Inferior parietal cortex (tissue), 1 donor: ENCODE measurements at regions not wholly inside any gene's neighbourhood (a gene's known extent, or its start where the extent isn't known, plus 50 kb on each side); places are given as distances from the start of the nearest gene placed in this dataset.

Source experiments
- DNase-seq: peaks from one replicate; pipeline ENCODE4 v3.0.0-alpha.2; 2016; ENCODE audit errors: extremely low spot score

DNA sequence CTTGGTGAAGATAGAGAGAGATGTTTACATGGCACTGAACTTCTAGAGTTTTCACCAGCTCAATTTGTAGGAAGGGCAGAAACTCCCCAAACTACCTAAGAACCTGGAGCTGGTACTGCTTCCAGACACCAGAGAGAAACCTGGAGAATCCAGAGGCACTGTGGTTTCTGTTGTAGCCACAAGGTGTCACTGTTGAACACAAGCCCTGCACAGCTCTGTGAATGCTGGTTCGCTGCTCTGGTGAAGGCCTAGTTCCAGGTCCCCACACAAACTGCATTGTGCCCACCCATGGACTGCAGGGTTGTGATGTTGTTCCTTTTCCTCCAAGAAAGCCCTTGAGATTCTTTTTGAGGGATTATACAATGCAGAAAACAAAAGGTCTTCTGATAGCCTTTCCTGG, 150.5 kb upstream of the HS6ST1 start:
- no peak for DNase-seq

DNA sequence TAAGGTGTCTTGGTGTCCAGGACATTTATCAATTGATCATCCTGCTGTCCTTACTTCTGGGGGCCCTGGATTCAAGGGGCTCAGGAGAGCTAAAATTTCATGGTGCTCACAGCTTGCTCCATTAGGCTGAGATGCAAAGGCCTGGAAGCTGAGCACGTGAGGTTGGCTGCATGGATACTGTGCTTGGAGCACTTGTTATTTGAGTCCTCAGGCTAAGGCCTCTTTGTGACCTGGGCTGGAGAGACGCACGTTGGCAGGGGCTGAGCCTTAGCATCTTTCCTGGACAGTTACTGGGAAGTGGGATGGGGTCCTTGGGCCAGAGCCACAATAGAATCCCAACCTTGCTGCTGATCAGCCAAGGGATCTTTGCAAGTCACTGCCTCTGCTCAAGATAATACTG, 151.2 kb upstream of the HS6ST1 start:
- DNase-seq: no peak

GRCh38 chr2:128472789-128473174, 154.1 kb upstream of the HS6ST1 start:
- DNase-seq: no peak

GRCh38 chr2:128473175-128474035, 154.7 kb upstream of the HS6ST1 start:
- no peak for DNase-seq

DNA sequence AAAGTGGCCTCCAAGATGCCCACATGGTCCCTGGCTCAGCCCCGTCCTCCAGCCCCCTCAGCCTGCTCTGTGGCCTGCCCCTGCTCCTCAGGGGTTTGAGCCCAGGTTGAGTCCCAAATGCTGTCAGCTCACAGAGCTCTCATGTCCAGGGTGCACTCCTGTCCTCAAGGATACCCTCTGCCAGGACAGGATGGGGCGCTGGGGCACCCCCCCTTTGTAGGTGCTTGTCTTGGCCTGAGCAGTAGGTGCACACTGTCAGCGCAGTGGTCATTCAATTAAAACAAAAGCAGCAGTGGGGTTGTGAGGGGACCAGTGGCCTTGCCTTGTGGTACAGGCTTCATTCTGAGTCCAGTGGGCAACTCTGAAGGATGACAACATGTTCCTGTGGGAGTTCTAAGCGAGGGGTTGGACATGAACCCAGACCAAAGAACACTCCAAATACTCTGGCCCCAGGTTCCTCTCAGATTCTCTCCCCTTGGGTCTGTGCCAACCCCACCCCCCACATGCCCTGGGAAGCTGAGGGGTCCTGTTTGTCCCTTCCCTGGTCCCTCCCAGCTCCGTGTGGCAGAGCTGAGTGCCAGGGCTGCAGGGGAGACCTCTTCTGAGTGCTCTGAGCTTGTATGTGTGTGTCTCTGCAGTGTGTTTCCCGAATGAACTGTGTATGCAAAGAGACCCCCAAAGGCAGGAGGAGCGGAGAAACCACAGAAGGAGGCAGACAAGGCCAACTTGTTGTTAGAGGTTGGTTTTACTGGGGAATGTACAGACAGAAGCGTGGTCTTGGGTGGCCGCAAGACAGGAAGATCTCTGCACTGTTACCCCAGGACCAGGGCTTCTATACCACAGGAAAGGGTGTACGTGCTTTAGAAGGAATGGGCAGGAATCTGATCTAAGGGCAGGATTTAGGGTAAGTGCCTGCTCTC, 155.6 kb upstream of the HS6ST1 start:
- DNase-seq: no peak

GRCh38 chr2:128474962-128475361, 156.3 kb upstream of the HS6ST1 start:
- DNase-seq: no peak

DNA sequence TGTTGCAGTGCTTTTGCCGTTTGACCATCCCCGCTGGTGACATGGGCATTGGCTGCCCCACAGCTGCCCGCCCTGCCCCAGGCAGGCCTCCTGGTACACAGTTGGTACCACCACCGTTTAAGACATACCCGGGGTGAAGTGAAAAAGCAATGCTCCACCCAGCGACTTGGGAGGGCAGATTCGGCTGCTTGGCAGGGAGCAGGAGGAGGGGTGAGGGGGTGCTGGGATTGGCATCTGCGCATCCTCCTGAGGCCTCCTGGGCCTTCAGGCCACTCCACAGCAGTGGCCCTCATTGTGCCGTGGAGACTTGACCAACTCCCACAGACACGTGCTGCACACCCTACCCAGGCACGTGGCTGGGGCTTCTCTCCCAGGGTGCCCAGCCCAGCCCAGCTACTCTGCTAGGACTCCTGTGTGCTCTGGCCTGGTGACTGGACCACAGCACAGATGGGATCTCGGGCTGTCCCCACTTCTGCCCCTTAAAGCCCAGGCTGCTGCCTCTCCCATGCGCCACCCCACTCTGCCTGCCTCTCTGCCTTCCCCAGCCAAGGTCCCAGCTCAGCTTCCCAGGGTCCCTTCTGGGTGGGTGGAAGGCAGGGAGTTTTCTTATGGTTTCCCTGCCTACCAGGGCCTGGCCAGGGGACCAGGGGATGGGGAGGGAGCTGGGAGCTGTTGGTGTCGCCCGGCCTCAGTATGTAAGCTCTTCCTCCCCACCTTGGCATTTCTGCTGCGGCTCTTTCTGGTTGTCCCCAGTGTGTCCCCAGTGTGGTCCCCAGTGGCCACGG, 157.0 kb upstream of the HS6ST1 start:
- no peak for DNase-seq

DNA sequence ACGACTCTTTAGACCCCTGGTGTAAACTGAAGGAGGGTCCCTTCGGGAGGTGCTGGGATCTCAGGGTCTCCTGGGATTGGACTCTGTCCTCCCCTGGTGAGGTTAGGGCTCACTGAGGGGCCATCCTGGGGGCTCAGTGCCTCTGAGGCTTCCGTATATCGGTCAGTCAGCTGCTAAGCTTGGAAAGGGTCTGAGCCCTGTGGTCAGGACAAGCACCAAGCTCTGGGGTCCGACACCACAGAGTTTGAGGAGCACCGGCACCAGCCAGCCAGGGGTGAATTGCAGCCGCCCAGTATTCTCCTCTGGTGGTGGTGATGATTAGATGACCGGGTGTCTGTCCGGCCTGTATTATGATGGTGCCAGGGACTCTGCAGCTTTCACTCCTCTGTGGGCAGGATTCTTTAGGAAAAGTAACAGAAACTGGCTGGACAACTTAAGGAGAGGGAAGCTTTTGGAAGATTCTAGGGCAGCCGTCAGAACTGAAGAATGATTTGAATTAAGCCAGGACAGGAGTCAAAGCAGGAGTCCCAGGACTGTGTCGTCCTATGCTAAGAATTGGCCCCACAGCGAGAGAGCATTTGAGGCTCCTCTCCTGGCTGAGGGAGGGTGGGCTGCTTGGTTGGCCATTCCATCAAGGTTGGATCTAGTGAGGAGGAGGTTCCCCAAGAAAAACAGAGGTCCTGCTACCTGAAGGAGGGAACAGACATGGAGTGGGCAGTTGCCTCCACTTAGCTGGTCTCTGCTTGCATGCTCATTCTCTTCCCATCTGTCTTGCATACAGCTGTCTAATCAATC, 158.6 kb upstream of the HS6ST1 start:
- DNase-seq: no peak

DNA sequence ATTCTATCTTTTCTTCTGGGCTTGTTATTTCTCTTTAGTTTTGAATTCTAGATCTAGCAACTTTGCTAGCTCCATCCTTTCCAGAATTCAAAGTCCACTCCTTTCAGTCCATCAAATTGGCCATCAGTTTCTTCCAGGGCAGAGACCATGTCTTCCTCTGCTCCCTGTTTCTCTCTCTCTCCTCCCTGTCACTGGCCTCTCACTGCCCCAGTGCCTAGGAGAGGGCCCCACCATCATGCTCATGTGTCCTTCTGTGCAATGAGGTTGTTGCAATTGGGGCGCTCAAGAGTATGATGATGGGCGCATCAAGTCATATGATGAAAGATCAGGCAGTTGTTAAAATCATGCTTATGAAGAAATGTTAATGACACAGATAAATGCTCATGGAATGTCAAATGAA, 159.2 kb upstream of the HS6ST1 start:
- DNase-seq: no peak

DNA sequence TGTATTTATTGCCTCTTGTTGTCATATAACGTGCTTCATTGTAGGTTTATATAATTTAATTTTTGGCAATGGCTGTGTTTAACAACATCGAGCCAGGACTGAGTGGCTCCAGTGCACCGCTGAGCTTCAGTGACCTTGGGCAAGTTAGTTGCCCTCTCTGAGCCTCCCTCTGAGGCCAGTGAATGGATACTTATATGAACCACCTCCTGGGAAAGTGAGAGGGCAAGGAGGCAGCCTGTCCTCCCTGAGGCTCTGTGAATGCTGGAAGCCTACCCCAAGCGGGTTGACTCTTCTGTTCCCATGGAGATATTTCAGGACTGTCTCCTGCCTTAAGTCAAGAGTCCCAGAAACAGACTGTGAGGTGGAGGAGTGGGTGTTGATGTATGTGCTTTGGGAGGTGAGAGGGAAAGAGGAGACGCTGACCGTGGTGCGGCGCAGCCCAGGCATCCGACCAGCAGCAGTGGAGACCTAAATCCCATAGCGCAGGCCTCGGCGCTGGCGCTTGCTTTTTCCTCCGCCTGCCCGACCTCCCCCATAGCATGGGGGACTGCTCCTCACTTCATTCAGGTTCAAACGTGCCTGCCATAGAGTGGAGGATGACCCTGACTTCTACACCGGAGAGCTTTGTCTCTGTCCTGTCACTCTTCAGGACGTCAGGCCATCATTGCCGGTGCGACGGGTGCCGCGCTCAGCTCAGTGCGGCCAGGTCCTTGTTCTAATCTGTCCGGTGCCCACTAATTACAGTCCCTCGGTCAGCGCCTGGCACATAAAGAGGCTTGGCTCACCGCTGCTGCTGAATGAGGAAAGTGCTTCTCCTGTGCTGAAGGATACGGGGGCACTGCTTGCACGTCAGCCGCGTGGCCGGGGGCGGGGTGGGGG, 167.3 kb upstream of the HS6ST1 start:
- no peak for DNase-seq

DNA sequence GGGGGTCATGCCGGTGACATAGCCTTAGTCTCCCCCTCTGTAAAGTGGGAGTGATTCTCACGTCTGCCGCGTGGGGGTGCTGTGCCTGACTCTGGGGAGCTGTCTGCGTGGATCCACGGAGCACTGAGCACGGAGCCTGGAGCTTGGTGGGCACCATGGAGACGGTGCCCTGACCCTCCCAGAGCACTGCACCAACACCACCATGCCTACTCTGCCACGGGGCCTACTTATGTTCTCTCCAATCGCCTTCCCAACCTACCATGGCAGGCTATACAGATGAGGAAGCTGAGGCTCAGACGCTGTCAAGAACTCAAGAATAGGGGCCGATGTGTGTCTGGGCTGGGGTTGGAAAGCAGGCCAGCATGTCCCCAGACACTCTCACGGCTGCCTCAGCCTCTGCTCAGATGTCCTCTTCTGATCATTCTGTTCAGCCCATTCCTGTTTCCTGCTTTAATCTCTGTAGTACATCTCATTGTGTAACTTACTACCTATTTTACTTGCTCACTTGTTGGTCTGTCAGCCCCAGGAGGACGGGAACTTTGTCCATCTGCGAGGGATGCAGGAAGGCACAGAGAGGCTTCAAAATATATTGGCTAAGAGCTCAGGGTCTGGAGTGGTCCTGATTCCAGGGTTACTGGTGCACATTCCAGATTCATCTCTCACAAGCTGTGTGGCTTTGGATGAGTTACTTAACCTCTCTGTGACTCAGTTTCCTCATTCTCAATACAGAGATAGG, 168.1 kb upstream of the HS6ST1 start:
- no peak for DNase-seq

- DNase-seq: no peak
These were observed 169.2 kb upstream of the HS6ST1 start for GRCh38 chr2:128487650-128488387.

DNA sequence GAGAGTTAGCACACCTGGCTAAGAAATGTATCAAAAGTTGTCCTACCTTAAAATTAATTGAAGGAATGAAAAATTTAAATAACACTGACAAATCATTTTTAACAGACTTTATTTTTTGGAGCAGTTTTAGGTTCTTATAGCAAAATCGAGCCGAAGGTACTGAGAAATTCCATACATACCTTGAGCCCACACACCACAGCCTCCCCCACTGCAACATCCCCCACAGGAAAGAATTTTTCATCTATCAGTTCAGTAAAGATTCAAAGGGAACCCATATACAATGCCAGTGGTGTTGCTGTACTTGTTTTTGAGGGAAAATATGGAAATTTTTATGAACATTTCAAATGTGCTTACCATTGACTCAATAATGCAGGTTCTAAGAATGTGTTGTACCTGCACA, 169.8 kb upstream of the HS6ST1 start:
- no peak for DNase-seq

DNA sequence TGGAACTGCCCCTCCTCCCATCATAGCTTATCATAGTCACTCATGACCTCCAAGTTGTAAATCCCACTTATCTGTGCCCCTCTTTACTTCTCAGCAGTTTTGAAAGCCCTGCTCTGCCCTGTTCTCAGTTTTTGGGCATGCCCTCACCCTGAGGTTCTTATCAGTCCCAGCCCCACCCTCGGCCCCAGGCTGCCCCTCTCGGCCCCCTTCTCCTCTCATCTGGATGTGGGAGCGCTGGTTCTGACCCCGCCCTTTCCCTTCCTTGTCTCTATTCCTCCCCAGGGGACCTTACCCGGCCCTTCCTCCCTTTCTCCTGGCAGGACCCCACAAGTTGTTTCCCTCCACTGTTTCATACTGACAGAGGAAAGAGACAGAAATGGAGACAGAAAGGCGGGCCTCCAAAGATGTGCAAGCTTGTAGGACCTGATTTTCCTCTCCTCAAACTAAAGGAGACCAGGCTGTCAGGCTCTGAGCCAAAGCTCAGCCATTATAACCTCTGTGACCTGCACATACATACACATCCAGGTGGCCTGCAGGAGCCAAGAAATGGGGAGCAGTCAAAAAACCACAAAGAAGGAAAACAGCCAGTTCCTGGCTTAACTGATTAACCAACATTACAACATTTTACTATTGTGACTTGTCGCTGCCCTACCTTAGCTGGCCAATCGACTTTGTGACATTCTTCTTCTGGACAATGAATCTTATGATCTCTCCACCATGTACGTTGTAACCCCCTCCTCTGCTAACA, 171.0 kb upstream of the HS6ST1 start:
- DNase-seq: no peak

GRCh38 chr2:128490321-128490720, 171.7 kb upstream of the HS6ST1 start:
- DNase-seq: no peak

DNA sequence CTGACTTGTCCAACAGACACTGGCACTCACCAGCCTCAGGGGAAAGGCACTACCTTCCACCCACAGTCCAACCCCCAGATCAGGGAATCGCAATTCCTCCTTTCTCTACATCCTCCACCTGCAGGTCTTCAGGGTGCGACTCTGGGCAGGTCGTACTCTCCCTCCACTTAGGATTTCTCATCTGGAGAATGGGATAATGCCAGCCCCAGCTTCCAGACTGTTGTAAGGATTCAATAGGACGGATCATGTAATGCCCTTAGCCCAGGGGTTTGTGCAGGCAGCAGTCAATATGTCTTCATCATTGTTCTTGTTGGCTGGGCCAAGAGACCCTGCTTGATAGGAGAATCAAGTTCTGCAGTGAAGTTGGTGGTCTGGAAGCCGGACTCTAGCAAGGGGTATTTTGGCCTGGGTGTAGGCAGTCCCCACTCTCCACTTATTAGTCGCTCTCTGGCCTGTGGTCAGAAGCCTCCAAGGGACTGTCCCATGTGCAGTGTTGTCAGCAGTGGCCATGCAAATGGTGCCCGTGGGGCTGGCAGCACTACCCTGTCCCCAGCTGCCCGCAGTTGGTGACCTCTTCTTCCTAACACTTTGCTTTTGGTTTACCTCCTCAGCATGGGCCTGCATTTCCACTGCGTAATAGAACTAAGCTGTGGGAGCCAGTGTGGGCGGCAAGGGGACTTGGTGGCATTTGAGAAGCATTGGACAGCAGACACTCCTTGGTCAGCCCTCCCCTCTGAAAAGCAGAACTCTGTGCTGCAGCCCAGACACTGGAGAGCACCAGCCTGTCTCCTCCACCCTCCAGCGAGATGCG, 172.4 kb upstream of the HS6ST1 start:
- DNase-seq: no peak

DNA sequence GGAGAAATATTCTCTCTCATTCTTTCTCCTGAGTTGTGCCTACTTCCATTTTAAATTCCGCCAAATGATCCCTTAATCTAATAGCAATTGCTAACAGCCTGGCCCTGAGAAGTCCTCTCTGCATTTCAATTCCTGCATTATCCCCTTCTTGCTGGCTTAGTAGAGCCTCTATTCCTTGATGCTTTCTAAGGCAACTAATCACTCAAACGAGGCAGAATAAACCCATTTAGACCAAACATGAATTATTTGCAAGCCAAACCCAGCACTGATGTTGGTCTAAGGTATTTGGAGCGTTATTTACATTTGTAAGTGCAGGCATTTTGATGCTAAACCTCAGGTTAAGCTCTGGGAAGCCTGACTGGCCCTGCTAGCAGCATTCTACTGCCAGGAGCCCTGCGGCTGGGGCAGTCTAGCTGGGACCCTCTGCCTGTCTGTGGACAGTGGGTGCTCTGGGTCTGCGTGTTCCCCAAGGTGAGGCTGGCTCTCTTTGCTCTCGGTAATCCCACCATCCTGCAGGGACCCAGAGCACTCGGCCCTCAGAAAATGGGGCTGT, 173.1 kb upstream of the HS6ST1 start:
- DNase-seq: no peak
